NCI-H460 (cell line): ENCODE measurements at regions not wholly inside any gene's neighbourhood (a gene's known extent, or its start where the extent isn't known, plus 50 kb on each side); places are given as distances from the start of the nearest gene placed in this dataset.

Experiments
- DNase-seq: peaks from one replicate; pipeline ENCODE4 v3.0.0-alpha.2; 2016; ENCODE audit warnings: low read depth; ENCODE audit errors: extremely low read depth

DNA sequence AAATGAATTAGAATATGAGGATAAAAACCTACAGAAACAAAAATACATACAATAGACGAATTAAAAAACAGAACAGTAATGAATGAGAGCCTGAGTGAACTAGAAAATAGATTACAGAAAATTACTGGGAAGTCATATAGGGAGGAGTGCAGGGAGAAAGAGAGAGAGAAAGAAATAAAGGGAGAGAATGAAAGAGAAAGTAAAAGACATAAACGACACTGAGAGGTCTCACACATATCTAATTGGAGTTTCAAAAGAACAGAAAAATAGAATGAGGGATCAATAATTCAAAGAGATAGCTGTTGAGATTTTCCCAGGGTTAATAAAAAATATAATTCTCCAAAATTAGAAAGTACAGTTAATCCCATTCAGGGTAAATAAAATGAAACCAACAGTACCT, 156.4 kb upstream of the FTMT start:
- no peak for DNase-seq

DNA sequence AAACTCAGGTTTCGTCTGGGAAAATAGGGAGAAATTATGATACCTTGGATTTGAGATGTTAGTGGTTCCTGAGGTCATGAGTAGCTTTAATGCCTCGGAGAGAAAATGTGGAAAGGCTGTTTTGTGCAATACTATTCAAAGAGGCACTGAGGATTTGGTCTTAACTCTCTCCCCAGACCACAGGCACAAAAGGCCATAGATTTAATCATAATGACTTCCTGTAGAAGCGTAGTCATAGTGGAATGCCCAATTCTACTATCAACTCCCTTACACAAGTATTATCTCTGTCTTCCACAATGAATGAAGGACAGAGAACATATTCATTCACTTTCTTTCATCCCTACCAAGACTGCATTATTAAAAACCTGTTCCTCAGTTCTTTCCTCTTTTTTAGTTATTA, 153.0 kb upstream of the FTMT start:
- no peak for DNase-seq

DNA sequence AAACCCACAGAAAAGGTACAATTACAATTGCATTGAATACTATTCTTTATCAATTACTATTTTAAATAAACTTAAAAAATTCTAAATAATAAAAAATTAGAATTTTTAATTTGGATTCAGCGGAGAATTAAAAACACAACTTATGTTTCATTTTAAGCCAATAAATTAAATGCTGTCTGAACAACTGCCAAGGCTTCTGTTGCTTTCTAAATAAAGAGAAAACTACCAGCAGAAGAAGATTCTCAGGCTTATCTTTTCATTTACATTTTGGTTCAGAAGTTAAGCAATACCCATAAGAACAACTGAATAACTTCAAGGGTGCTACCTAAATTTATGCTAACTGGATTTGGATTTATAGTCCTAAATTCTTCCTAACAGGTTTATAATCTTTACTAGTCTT, 150.0 kb upstream of the FTMT start:
- DNase-seq, result no peak

DNA sequence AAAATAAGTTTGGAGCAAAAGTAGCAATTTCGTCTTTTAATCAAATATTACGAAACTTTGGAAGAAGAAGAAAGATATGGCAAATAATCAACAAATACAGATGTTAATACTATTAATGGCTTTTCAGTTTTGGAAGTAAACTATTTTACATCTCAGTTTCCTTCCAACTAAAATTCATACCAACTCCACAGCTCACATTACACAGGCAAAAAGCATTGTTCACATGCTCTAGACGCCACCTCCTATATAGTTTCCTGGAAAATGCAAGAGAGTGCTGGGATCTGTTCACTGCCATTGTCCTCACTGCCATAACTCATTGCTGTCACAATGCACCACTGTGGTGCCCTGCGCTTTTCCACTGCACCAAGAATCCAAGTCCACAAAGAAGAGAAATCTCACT, 149.0 kb upstream of the FTMT start:
- no peak for DNase-seq

DNA sequence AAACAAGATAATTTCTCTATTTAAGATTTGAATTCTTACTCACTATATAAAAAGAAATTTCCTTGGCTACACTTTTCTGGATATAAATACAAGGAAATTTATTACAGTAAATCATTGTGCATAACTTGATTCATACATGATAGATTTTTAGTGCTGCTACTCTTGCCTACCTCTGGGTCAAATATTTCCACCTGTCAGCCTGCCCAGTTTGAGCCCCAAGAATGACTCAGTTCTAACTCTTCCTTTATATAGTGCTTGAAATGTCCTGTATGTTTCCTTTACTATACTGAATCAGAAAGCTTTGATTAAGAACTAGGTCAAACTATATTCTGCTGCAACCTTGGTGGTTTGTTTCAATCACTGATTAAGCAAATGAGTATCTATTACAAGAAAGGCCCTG, 147.4 kb upstream of the FTMT start:
- no peak for DNase-seq

DNA sequence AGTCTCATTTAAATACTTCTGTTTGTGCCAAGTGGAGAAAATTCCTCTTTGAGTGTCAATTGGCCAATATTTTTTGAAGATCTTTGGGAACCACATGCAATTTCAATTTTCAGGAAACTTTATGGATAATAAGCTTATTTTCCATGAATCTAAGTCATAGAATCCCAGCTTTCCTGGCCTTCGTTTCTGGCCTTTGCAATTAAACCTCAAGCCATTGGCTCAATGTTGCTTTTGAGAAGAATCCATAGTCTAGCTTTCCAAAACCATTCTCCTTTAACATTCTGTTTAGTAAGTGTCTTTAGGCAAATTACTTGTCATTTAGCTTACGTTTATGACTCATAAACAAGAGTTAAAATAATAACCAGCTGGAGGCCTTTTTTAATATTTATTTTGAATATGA, 145.0 kb upstream of the FTMT start:
- DNase-seq, result no peak

DNA sequence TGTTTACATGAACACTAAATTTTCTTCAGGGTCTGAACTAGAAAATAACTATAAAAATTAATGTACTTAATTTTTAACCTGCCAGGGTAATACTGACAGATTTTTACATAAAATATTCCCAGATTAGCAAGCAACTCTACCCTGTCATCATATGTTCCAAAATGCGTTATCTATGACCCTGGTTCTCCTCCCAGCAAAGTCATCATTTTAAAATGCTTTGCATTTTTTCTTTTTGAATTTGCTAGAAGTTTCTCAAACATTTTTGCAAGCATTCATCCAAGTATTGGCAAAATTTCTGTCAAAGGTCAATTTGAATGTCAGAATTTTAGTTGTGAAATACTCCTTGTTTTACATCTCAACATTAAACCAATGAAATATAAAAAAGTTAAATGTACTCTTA, 144.5 kb upstream of the FTMT start:
- DNase-seq, result no peak

DNA sequence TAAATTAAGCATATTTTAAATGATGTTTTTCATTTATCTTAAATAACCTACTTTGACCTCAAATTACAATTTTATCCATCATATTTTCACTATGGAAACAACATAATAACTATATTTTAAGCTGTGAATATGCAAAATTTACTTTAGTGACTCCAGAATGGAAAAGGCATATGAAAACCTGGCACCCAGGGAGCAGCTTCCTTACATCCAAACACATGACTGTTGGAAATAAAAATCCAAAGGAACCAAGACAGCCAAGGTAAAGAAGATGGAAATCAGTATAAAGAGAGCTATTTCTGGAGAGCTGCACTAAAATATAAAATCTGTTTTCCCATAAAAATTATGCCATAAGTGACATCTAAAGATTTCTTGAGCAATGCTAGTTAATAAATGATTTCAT, 140.3 kb upstream of the FTMT start:
- DNase-seq, result no peak

DNA sequence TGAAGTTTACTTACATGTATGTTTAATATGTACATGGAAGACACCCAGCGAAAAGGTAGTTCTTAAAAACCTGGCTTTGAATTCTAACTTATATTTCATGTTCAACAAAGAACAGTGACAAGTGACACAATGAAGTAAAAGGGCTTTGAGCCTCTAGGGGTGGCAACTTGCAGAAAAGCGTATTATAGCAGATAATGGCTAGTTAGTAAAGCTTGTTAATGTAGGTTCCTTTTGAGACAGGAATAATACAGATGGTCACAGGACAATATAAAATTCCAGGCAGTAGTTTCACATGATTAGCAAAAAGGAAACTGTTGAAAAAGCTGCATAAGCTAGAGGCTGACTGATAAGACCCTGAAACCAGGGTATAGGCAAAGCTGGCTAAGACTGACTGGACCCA, 132.4 kb upstream of the FTMT start:
- no peak for DNase-seq

DNA sequence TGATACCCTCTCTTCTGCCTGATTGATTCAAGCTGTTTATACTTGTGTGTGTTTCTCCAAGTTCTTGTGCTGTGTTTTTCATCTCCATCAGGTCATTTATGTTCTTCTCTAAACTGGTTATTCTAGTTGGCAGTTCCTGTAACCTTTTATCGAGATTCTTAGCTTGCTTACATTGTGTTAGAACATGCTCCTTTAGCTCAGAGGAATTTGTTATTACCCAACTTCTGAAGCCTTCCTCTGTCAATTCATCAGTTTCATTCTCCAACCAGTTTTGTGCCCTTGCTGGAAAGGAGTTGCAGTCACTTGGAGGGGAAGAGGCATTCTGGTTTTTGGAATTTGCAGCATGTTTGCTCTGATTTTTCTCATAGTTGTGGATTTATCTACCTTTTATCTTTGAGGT, 126.2 kb upstream of the FTMT start:
- DNase-seq, result no peak

DNA sequence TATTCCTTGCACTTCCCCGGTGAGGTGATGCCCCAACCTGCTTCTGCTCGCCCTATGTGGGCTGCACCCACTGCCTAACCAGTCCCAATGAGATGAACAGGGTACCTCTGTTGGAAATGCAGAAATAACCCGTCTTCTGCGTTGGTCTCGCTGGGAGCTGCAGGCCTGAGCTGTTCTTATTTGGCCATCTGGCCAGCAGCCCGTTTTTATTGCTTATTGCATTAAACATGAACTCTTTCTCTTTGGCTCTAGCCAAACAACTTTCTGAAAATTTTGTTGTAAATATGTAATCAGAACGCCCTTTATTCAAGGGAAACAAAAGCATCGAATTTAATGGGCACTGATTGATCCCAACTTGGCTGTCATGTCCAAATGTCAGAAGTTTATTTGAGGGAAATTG, 124.7 kb upstream of the FTMT start:
- no peak for DNase-seq

DNA sequence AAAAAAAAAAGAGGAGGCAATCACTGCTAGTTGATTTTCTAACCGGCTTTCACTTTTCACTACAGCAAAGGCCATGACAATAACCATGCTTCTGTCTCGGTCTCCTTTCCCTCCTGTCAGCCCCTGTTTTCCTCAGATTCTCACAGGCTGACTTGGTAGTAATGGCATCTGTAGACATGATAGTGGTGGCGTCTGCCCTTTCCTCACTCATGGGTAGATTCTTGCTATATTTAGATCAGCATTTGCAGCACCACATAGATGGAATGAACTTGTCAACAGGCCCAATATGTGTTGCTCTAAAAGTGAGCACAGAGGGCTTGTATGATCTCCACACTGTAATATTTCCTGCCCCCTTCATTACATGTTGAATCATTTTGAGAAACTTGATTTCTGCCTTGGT, 120.3 kb upstream of the FTMT start:
- DNase-seq, result no peak

DNA sequence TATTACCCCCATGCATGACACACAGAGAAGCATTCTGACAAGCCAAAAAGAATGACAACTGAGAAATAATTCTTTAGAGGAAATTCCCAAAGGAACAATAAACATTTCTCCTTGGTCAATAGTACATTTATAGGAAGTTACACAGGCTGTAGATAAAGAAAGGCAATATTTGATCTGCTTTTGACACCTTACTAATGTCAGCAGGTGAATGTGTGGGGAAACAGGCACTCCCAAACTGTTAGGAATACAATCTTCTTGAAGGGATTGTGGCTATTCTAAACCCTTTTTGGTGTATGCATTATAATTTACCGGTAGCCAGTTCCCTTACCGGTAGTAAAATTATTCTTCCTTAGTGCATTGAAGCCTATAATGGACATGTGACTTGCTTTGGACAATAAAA, 116.1 kb upstream of the FTMT start:
- DNase-seq, result no peak

DNA sequence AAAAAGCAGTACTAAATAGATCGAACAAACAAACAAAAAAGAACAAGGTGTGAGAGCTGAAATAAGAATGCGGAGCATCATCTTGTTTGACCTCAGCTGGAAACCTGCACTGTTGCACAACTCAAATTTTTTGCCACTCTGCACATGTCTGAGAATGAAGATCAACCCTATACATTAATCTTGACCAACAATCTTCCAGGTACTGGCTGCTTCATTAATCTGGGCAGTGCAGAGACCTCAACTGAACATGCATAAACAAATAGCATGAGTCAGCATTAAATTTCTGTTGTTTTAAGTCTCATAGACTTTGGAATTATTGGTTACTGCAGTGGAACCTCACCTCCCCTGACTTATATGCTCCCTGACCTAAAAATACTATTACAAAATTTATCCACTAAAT, 114.6 kb upstream of the FTMT start:
- no peak for DNase-seq

DNA sequence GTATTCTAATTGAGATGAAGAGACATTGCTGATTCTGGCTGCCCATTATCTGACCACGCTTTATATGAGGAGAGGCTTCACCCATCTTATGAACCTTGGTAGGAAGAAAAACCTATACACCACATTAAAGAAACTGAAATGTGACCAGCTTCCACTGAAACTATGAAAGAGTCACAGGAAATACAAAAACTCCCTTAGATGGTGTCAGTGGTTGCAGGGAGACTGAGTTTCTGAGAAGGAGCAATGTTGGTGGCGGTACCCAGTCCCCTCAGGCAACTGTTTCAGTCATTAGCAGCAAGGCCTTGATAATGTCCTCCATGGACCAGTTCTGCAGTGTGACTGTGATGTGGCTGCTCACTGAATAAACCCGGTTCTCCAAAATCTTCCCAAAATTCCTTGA, 110.5 kb upstream of the FTMT start:
- no peak for DNase-seq

DNA sequence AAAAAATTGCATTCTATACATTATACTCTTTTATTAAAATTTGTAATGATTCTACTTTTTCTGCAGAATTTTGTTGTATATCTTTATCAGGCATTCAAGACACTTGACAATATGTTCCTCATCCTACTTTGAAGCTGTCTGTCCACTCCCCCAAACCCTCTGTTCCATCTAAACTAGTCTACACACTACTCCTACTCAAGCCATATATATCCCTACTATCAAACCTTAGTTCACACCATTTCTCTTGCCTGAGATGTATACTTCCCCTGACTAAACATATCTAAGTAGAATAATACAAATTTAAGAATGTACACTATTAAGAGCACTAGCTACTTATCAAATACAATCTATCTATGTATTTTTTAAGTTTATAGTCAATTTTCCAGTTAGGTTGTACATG, 107.1 kb upstream of the FTMT start:
- DNase-seq, result no peak

DNA sequence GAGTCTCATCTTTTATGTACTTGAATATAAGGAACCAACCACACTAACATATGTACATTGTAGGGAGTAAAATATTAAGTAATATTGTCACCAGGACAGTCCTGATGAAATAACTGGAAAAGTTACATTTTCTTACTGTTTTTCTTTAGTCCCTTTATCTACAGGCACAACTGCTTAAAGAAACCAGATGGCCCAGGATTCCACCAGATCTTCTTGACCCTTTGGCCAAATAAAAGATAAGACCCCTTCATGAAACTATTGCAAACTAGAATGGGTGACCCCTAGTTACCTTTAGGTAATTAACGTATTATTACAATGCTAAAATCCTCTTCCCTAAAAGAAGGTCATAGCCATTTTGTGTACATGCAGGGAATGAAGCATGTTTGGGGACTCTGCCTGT, 106.3 kb upstream of the FTMT start:
- no peak for DNase-seq

DNA sequence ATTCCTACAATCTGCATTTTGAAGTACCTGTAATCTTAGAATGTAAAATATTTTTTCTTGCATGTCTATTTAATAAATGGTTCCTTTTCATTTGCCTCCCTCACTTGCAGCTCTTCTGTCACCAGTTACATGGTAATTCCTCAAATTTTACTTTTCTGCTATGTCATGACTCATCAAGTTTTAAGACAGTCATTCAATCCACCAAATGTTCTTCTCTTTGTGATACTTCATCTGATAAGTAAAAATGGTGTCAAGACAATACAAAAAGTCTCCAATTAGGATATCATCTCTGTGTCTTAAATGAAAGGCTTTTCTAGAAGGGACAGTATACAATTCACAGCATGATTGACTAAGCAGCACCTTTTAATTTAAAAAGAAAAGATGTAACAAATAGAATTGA, 104.9 kb upstream of the FTMT start:
- DNase-seq, result no peak

DNA sequence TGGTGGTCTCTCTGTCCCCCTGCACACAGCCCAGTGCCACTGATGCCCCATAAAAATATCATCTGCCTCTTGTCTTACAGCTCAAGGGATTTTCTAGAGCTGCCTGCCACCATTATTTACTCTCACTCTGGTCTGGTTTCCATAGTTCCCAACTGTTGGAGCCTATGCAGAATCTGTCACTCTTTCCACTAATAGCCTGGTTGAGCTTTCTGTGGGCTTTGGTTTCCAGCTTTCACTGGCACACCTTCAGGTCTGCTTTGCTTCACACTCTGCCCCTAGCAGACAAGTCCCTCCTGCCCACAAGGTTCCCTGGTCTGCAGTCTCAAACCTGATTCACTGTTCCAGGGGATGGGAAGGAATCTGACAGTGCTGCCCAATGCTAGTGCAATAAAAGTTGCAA, 103.0 kb upstream of the FTMT start:
- DNase-seq, result no peak

DNA sequence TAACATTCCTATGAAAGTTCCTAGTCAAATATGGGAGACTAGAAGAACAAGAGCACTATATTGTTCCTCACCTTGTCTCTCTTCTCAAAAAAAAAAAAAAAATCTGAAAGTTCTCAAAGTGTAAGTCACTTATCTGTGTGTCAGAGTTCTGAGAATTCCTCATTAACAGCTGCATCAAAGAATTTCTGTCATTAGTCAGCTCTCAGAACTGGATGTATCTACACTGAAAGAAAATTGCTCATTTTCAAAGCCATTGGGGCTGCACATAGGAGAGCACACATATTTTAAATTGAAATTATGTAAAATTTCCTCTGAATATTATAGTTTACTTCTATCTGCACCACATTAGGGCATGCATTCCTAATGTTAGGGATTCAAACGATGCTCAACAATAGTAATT, 99.5 kb upstream of the FTMT start:
- DNase-seq, result no peak

DNA sequence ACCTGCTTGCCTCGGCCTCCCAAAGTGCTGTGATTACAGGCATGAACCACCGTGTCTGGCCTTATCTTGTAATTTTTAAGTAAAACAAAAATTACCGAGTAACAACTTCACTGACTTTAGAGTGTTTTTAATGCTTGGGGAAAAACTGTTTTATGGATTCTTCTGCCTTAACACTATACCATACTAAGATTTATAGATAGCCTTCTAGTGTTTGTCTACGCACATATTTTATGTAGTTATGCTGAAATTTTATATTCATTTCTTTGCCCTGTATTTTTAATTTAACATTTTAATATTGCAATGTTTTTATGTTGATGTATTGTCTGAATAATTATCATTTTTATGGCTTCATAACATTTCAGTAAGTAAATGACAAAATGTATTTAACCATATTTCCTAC, 96.4 kb upstream of the FTMT start:
- DNase-seq, result no peak

DNA sequence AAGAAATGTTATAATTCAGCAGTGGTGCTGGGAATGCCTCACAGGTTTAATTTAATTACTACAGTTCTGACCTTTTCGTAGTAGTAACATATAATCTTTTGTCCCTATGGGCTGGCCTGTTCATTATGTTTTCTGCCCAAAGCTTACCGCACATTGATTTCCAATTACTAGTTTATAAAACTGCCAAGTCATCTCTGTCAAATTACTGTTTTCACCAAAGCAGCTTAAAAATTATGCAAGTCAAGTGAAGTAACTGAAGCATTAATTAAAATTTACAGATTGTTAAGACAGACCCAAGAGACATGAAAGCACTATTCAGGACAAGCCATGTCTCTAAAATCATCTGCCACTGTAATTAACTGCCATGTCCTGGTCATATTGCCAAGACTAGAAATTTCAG, 93.9 kb upstream of the FTMT start:
- DNase-seq, result no peak

DNA sequence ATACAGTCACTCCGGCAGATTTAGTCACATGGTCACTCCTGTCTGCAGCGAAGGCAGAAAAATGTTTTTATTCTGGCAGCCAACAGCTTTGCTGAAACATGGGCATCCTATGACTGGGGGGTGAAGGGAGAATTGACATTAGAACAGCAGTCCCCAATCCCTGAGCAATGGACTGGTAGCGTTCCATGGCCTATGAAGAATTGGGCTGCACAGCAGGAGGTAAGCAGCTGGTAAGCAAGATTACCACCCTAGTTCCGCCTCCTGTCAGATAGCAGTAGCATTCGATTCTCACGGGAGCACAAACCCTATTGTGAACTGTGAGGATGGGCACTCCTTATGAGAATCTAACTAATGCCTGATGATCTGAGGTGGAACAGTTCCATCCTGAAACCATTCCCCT, 93.1 kb upstream of the FTMT start:
- no peak for DNase-seq

DNA sequence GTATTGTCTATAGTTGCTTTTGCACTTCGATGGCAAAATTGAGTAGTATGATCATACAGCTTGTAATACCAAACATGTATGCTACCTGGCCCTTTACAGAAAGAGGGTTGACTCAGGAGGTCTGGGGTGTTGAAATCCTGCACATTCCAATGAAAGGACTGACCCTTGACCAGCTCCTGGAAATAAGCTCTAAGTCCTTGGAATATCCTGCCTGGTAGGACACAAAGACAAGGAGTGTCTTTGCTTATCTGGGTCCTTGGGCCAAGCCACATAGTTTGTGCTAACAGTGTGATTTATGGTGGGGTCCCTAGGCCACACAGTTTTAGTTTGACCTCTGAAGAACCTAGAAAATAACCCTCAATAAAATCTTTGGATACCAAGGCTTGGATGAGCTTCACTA, 89.3 kb upstream of the FTMT start:
- DNase-seq, result no peak
